ENCODE measurements at regions not wholly inside any gene's neighbourhood (a gene's known extent, or its start where the extent isn't known, plus 50 kb on each side); places are given as distances from the start of the nearest gene placed in this dataset.

DNA sequence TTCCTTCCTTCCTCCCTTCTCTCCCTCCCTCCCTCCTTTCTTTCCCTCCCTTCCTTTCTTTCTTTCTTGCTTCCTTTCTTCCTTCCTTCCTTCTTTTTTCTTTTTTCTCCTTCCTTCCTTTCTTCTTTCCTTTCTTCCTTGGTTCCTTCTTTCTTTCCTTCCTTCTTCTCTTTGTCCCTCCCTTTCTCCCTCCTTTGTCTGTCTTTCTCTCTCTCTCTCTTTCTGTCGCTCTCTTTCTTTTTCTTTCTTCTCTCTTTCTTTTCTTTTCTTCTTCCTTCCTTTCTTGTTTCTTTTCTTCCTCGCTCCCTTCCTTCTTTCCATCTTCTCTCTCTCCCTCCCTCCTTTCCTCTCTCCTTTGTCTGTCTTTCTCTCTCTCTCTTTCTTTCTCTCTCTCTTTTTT lies 601.9 kb upstream of the JAG1 start:
- TF ChIP-seq, protein P1, sequence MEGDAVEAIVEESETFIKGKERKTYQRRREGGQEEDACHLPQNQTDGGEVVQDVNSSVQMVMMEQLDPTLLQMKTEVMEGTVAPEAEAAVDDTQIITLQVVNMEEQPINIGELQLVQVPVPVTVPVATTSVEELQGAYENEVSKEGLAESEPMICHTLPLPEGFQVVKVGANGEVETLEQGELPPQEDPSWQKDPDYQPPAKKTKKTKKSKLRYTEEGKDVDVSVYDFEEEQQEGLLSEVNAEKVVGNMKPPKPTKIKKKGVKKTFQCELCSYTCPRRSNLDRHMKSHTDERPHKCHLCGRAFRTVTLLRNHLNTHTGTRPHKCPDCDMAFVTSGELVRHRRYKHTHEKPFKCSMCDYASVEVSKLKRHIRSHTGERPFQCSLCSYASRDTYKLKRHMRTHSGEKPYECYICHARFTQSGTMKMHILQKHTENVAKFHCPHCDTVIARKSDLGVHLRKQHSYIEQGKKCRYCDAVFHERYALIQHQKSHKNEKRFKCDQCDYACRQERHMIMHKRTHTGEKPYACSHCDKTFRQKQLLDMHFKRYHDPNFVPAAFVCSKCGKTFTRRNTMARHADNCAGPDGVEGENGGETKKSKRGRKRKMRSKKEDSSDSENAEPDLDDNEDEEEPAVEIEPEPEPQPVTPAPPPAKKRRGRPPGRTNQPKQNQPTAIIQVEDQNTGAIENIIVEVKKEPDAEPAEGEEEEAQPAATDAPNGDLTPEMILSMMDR (IDR thresholded peaks at IDR 0.05; ENCODE audit: borderline replicate concordance, control extremely low read depth, extremely low read depth, insufficient read depth, missing control alignments), result no peak
- in situ Hi-C loops (cut with MboI; ENCODE audit: low sequenced_read_pairs, unreplicated experiment), result no loop called here
- no peak for DNase-seq (ENCODE audit: low spot score)

DNA sequence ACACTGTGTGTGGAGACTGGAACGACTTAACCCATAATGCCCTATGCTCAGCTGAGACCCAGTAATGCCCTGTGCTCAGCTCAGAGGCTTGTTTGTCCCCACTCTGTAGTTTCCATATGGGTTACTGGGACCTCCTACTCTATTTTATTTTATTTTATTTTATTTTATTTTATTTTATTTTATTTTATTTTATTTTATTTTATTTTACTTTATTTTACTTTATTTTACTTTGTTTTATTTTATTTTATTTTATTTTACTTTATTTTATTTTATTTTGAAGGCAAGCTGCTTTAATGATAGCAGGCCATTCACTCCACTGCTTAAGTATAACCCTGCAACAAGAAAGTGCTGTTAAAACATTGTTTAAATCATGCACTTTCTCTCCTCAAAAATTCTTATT lies 603.4 kb upstream of the JAG1 start:
- in situ Hi-C loops (cut with MboI; ENCODE audit: low sequenced_read_pairs, unreplicated experiment), result no loop called here
- no peak for DNase-seq (ENCODE audit: low spot score)
- TF ChIP-seq, protein P1 (IDR thresholded peaks at IDR 0.05; ENCODE audit: borderline replicate concordance, control extremely low read depth, extremely low read depth, insufficient read depth, missing control alignments), result no peak

DNA sequence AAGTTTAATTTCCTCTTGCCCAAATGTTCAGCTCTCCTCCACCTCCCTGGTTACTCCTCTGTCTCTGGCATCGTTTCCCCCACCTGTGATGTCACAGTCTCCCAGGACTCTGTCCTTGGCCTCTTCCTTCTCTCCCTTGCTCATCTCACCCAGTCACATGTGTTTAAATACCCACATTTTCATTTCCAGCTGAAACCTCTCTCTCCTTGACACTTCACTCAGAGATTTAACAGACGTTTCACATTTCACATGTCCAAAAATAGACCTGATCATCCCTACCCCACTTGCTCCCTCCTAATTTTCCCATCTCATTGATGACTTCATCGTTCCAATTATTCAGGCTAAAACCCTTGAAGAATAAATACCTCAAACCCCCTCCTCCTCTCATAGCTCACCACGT lies 604.1 kb upstream of the JAG1 start:
- in situ Hi-C loops (cut with MboI; ENCODE audit: low sequenced_read_pairs, unreplicated experiment), result no loop called here
- TF ChIP-seq, protein P1 (IDR thresholded peaks at IDR 0.05; ENCODE audit: borderline replicate concordance, control extremely low read depth, extremely low read depth, insufficient read depth, missing control alignments), result no peak
- no peak for DNase-seq (ENCODE audit: low spot score)

DNA sequence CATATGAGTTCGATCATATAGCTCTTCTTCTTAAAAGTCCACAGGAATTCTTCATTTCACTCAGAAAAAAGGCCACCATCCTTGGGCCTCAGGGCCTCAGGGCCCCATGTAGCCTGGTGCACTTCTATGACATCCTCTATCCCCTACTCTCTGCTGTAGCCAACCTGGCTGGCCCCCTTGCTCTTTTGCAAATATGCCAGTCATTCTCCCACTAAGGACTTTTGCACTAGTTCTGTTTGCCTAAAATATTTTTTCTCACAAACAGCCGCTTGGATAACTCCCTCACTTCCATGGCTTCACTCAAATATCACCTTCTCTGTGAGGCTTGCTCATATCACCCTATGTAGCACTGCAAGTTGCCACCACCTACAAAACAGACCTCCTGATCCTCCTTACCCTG lies 604.7 kb upstream of the JAG1 start:
- TF ChIP-seq, protein P1 (IDR thresholded peaks at IDR 0.05; ENCODE audit: borderline replicate concordance, control extremely low read depth, extremely low read depth, insufficient read depth, missing control alignments), result no peak
- no peak for DNase-seq (ENCODE audit: low spot score)
- in situ Hi-C loops (cut with MboI; ENCODE audit: low sequenced_read_pairs, unreplicated experiment), result no loop called here

DNA sequence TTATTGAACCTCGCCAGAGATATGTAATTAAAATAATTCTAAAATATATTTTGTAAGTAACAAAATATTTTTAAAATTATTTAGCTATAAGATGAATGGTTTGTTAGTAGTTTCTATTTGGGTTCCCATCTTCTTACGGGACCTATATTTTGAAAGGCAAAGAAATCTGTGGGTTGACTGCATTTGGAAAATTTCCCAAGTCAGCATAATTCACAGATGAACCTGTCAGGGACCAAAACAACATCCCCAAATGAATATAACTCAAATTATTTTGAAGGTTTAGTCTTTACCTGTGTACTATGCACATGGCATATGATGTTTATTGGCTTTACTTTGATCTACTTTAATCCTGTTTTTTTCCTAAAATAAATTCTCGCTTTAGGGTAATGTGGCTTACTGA lies 607.4 kb upstream of the JAG1 start:
- no peak for DNase-seq (ENCODE audit: low spot score)
- TF ChIP-seq, protein P1 (IDR thresholded peaks at IDR 0.05; ENCODE audit: borderline replicate concordance, control extremely low read depth, extremely low read depth, insufficient read depth, missing control alignments), result no peak
- in situ Hi-C loops (cut with MboI; ENCODE audit: low sequenced_read_pairs, unreplicated experiment), result no loop called here

DNA sequence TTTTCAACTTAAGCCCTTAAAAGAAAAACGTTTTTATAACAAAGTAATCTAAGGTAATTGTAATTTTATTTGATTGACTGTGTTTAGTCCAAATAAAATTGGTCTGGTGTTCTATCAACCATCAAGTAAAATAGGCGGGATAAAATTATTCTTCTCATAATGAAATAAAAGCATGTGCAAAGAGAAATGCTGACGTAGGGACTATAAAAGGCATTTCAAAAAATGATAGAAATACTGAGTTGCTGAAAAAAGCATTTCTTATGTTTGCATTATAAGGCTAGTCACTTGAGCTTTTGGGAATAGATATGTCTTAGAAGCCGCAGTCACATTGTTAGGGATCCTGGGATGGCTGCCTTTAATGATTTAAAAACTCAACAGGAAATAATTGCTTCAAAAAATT lies 608.0 kb upstream of the JAG1 start:
- TF ChIP-seq, protein P1 (IDR thresholded peaks at IDR 0.05; ENCODE audit: borderline replicate concordance, control extremely low read depth, extremely low read depth, insufficient read depth, missing control alignments), result no peak
- in situ Hi-C loops (cut with MboI; ENCODE audit: low sequenced_read_pairs, unreplicated experiment), result no loop called here
- DNase-seq (ENCODE audit: low spot score), result no peak

DNA sequence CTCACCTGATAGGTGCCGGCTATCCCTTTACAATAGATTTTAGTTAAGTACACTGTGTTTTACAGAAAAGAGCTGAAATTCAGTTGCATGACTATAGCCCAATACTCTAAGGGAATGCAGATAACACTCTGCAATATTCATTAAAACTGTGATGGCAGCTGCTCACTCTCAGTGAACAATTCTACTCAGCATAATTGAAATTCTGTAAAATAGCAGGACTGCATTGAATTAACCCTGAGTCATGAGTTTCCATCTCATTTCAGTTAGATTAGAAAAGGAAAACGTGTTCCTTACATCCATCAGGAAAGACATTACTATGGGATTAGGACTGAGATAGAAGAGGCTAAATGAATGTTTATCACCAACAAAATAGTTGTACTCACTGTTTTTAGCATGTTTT lies 613.3 kb upstream of the JAG1 start:
- TF ChIP-seq, protein P1 (IDR thresholded peaks at IDR 0.05; ENCODE audit: borderline replicate concordance, control extremely low read depth, extremely low read depth, insufficient read depth, missing control alignments), result no peak
- no peak for DNase-seq (ENCODE audit: low spot score)
- in situ Hi-C loops (cut with MboI; ENCODE audit: low sequenced_read_pairs, unreplicated experiment), result no loop called here

Data from GM13976 (cell line).